Cortex of kidney (tissue), 1 donor: ENCODE measurements at regions not wholly inside any gene's neighbourhood (a gene's known extent, or its start where the extent isn't known, plus 50 kb on each side); places are given as distances from the start of the nearest gene placed in this dataset.
"Not testable (repeated sequence)": the region's sequence is repeated elsewhere in the genome, so short reads cannot be mapped to it uniquely, and the experiment has no call there.

Experiments
- DNase-seq: peaks from one replicate; lab custom pipeline; 2025; lab: John Stamatoyannopoulos, UW

DNA sequence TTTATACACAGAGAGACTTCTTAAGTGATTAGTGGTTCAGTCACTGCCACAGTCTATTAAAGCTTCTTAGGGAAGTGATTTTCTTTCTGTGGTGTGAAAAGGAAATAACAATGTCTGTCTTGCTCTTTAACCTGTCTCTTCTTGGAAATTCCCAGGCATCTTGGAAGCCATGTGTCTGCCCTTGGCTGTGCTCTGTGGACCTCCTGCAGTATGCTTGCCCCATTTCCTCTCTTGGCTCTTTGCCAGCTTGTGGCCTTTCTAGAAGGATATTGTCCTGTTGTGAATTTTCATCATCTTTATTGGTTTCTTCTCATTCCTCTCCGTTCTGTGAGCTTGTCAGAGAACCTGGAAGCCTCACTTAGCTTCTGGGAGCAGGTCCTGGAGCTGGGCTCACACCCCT is 338.4 kb upstream of the C2CD4B start:
- DNase-seq: no peak

DNA sequence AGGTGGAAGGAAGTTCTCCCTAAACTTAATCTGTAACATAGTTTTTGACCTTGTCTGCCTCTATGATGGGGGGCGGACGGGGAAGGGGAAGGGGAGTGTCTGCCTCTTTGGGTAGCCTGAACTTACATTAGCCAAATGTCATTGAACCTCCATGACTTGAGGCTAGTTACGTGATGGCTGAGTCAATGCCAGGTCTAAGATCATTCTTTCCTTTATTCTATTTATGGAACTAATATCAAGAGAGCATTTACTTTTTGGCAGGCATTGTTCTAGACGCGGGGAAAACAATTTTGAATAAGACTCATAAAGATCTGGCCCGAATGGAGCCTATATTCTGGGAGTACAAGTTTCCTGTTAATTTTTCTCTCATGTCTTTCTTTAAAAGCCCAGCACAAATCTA is 340.7 kb upstream of the C2CD4B start:
- no peak for DNase-seq

DNA sequence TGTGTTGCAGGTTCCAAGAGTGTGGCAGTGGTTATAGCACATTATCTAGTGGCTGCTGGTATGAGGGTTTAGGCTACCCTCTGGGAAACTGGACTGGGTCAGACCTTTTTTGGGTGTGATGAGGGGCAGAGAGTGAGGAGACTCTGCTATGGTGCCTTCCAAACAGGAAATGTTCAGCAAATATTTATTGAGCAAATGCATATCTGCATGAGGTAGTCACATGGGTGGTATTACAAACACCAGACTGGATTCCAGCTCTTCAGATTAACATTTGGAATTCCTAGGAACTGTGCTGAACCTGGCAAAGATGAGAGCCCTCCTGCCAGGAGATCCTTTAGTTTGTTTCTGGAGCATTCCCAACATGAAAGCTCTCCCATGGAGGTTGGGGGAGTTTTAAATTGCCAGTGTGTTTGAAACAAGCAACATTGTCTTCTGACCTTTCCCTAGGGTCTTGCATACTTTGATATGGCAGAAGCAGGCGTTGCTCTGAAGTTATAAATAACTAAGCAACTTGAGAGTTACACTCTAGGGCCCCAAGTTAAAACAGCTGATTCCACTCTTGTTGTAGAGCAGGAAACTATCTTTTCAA is 341.2 kb upstream of the C2CD4B start:
- DNase-seq: no peak

DNA sequence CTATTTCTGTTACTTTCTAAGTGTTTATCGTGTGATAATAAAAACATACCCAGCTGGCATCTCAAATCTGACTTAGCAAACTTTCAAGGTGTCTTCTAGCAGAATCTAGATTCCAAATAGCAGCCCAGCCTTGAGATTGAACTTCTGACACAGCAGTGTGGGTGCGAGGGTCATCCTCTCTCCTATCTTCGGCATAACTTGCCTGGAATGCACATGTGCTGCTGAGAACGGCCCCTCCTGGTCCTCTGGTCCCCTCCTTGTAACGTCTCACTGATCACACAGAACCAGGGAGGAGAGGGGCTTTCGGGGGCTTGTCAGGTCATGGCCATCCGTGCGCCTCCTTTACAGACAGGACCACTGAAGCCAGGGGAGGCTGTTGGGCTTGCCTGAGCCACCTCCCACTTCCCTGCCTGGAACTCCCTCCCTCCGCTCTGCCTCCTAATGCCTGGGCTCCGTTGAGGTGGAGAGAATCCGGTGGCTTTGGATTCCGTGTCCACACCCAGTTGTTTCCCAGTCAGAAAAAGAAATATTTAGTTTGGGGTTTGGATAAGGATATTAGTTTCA is 344.4 kb upstream of the C2CD4B start:
- DNase-seq: no peak

DNA sequence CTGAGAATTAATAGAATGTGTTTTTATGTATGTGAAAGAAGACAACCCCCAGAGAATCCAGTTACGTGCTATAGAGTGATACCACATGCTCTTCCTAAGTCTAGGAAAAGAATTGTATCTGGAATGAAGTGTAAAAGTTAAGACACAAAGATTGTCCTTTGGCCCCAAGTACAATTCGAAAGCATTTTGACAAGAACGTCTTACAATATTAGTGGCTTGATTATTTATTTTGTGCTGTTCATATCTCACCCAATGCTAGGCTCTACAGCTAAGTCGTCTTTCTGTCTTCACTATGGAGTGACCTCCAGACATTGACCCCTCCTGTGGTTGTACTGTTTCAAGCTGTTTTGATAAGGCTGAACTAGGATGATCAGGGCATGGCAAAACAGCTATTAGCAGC is 345.7 kb upstream of the C2CD4B start:
- no peak for DNase-seq

DNA sequence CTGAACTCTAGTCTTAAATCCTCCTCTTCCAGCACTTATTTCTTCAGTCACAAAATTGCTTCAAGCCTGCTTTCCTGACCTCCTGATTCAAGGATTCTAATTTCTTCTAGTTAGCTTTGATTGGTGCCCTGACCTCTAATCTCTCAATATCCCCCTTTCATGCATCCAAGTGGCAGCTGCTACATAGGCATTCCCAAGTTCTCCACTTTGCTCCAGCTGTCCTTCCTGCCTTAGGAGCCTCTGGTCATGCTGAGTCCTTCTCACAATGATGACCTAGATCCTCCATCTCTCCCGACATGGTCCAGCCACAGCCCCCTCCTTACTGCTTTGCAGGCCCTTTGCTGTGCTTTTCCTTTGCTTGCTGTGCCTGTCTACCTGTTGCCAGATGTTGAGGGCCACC is 347.8 kb upstream of the C2CD4B start:
- DNase-seq: no peak

DNA sequence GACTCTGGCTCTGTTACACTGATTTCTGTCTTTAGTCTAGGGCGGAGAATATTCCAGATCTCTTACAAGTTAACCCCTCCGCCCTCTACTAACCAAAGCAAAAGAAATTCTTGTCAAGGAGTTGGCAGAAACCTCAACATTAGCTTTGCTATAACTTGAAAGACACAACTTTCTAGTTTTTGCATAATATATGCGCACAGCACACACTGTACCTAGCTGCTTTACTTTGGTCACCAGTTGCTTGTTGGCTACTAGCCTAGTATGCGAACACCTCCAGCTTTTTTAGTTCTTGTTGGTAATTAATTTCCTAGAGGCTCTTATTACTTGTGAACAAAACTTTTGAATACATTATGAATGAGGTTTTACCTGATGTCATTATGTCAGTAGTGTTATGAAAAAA is 348.8 kb upstream of the C2CD4B start:
- DNase-seq: no peak

DNA sequence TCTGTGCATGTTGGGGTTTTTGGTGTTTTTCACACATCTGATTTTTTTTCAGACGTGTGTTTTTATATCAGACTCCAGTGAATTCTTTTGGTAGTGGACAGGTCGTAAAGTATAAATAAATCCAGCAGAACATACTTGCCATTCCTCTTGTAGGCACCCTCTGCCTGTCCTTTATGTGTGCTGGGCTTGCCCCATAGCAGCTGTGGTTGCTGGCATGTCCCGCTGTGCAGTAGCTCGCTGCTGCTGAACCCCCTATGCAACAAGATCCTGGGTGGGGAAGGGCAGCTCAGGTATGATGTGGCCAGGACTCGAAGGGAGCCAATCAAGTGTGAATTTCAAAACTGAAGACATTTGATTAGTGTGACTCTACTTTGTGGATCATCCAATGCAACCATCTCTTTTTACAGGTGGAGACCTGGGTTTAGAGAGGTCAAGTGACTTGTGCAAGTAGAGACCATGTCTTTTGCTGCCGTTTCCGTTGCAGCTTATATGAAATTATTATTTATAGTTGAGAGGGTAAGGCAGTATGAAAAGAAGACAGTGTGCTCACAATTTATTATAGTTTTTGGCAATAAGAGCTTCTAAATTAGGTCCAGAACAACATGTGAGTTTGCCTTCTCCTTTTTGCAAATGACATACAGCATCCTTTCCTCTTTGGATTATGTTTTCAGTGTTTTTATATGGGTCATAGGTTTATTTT is 350.8 kb upstream of the C2CD4B start:
- DNase-seq: no peak

DNA sequence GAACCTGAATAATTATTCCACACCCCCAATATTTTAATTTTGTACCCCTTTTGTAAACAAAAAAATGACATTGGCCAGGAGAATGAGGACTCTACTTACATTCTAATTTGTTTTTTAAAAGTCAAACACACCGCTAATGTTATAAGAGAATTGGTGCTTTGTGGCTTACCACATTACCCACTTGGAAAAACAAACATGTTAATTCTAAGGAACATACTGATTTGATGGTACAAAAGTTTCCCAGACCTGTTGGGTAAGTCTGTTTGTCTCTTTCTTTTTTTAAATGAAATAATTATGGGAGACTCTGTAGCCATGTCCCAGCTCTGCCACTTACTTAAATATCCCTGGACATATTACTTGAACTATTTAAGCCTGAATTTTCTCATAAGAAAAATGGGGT is 352.5 kb upstream of the C2CD4B start:
- DNase-seq: no peak

DNA sequence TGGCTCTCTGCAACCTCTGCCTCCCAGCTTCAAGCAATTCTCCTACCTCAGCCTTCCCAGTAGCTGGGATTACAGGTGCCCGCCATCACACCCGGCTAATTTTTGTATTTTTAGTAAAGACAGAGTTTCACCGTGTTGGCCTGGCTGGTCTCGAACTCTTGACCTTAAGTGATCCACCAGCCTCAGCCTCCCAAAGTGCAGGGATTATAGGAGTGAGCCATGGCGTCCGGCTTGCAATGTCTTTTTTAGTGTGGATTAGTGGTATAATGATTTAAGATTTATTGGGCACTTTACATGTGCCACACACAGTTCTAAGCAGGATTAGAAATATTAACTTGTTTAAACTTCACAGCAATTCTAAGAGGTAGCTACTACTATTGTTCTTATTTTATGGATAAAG is 353.6 kb upstream of the C2CD4B start:
- not testable (repeated sequence) for DNase-seq

DNA sequence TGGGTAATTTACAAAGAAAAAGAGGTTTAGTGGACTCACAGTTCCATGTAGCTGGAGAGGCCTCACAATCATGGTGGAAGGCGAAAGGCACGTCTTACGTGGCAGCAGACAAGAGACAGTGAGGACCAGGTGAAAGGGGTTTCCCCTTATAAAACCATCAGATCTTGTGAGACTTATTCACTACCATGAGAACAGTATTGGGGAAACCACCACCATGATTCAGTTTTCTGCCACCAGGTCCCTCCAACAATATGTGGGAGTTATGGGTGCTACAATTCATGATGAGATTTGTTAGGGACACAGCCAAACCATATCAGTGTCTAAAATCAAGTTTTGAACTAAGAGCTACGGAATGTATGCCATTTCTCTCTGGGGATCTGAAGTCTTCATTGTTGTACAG is 354.8 kb upstream of the C2CD4B start:
- DNase-seq: no peak

DNA sequence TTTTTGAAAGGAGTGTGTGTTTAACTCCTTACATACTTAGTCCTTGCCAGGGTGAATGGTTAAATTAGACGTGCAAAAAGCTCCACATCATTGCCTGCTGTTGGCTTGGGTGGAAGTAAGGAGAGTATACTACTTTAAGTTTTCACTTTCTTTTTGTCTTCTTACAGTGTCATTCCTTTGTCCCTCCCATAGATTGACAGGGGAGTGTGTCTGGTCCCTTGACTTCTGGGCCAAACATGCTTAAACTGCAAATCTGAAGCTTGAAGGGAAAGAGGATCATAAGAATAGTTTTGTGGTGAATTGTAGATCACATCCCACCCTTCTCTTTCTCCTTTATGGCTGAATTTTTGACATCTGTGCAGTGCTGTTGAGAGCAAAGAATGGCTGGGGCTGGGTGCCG is 355.8 kb upstream of the C2CD4B start:
- no peak for DNase-seq

DNA sequence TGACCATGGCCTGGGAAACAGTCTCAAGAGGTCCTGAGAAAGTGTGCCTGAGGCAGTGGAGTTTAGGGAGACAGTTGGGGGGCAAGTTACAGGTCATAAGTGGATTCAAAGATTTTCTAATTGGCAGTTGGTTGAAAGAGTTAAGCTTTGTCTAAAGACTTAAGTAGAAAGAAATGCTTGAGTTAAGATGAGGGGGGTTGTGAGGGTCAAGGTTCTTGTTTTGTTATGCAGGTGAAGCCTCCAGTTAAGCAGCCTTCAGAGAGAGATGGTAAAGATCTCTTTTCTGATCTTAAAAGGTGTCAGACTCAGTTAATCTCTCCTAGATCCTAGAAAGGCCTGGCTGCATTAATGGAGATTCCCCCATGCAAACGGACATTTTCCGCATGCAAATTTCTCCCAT is 356.3 kb upstream of the C2CD4B start:
- DNase-seq: no peak

DNA sequence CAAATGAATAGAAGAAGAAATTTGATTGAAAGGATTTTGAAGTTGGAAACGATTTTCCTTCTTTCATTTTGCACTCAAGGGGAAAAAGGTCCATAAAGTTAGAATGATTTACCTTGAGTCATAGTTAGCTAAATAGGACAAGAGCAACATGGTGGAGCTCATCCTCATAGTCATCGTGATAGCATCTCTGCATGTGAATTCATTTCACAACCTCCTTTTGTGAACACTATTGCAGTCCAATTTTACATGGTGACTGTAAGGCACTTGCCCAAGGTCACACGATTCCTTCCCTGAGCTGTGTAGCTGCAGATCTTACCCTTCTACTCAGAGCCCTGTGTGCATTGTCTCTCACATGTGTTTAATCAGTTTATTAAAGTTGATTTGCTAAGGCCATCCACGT is 359.8 kb upstream of the C2CD4B start:
- no peak for DNase-seq

DNA sequence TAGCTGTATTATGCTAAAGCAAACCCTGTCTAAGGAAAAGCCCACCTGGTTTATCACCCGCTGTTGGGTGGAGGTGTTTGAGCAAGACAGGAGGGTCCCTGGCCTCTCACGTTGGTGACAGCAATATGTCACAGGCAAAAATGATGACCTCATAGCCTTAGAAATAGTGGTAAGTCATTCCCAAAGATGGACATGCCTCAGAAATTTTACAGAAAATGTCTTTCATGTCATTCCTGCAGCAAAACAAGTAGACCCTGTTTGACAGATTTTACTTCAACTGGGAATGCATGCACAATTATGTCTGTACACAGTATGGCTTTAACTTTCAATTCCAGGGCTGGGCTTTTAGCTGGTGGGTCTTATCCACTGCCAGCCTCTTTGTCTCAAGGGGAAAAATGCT is 362.3 kb upstream of the C2CD4B start:
- no peak for DNase-seq

DNA sequence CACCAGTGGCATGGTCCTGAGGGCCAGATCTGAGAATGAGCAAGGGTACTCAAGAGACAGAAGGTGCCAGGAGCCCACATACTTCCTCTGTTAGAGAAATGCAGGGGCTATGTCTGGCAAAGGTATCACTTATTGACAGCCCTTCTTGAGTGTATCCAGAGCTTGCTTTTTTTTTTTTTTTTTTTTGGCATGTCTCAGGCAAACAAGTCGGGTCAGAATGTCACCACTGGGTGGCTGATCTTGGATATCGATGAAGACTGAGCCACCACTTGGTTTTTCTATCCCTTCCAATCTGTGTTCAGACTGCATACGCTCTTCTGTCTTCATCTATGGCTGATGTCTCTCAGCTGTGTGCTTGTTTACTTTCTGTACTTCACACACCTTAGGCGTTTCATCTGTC is 363.4 kb upstream of the C2CD4B start:
- no peak for DNase-seq

DNA sequence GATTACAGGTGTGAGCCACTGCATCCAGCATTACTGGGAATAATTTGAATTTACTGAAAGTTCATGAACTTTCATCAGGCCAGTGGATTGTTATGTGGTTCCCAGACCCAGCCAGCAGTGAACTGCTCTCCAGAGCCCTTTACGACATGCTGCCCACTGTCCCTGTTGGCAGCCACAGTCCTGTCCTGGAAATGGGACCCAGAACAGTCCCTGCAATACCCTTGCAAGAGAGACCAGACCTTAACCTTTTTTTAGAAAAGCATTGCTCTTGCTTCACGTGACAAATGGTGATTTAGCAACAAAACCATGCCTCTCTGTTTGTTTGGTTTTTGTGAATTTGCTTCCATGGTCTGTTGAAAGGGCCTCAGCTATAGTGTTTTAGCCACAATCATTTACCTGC is 367.3 kb upstream of the C2CD4B start:
- no peak for DNase-seq

DNA sequence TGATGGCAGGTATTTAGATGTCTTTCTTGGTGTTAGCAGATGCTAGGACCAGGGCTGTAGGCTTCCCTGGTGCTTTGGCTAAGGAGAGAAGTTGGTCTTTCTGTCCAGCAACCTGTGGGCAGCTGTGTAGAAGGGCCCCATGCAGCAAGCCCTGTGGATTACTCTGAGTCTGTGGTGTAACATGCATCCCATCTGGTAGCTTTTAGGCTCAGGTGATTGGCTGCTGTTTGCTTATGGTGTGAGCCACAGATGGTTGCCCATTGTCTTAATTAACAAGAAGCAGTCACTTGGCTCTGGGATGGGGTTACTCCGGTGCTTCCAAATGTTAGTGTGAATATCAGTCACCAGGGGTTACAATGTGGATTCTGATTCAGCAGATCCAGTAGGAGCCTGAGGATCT is 368.6 kb upstream of the C2CD4B start:
- DNase-seq: no peak

DNA sequence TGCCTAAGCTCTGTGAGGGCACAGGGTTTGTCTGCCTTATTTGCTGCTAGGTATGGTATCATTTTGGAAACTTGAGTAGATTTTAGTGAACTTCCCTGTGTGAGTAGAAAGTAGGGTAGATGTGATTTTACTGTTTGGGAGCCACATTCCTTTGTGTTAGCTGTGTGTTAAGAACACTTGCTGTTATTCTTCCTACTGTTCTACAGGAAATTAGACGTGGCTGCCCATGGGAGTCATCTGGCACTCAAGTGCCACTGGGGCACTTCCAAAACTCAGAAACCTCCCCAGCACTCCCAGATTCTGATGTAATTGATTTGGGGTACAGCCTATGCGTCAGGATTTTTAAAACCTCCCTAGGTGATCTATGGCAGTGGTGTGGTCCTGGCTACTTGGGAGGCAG is 369.9 kb upstream of the C2CD4B start:
- DNase-seq: no peak

DNA sequence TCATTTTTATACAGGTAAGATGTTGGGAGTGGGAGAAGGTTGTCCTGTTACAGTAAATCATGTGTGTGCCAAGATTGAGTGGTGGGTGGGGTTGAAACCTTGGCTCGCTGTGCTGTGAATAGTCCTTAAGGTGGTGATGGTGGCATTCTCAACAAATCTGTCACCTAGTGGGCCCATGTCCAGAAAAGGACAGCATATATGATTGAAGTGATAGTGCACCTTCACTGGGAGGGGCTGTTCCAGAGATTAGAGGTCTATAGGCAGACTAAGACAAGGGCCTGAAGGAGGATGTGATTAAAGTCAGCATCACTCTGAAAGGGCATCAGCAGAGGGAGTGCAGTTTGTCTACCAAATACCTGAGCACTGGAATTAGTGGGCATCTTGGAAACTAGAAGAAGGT is 374.2 kb upstream of the C2CD4B start:
- no peak for DNase-seq

DNA sequence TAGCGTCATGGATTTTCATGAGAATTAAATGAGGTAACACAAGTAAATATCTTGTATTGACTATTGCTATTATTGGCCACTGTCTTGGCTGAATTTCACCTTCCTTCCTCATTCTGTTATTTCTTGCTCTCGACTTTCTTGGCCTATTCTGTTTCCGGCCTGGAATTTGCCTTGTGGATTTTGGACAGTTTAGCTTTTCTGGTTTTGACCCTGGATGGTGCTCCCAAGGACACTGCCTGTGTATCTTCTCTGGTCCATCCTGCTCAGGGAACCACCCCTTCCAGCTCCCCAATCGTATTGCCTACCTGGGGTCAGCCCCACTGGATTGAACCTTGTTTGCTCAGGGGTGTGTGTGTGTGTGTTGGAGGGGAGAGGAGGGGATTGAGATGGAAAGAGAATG is 376.2 kb upstream of the C2CD4B start:
- DNase-seq: no peak

DNA sequence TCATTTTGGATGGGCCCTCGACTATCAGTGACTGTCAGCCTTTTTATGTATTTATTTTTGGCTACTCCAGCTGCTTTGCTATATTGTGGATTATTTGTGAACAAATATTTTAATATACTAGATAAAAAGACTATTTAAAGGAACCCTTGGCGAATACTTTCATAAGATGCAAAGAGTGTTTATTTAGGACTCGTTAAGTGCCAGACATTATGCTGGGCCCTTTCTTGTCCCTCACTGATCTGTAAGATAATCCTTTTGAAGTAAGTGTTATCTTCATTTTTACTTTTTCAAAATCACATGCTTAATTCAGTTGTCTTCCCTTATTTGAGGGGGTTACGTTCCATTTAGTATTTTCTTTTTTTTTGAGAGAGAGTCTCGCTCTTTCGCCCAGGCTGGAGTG is 376.8 kb upstream of the C2CD4B start:
- no peak for DNase-seq

DNA sequence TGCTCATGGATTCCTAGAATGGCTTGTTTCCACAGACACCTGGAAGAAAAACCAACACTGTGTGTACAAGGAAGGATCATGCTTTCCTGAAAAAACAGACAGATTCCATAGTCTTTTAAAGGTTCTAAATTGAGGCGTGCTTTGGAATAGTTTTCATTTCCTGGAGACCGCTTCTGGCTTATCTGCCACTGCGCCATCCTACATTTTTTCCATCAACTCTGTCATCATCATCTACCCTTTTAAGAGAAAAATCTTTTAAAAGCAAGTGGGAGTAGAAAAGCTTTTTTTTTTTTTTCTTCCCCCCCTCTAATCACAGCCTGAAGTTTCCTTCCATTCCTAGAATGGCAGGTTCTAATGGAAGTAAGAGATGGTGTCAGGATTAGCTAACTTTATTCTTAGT is 379.4 kb upstream of the C2CD4B start:
- DNase-seq: no peak
